ACHN (cell line): ENCODE measurements at regions not wholly inside any gene's neighbourhood (a gene's known extent, or its start where the extent isn't known, plus 50 kb on each side); places are given as distances from the start of the nearest gene placed in this dataset.

Experiments
- DNase-seq: peaks from one replicate; pipeline ENCODE4 v3.0.0-alpha.2; 2015
- in situ Hi-C: cut with HindIII; loops from 2 replicates; pipeline ENCODE4 v1.10.0; 2017; ENCODE audit warnings: low sequenced_read_pairs, low pct_ligation_motif_present, low pct_unique_long_range_greater_than_20kb

DNA sequence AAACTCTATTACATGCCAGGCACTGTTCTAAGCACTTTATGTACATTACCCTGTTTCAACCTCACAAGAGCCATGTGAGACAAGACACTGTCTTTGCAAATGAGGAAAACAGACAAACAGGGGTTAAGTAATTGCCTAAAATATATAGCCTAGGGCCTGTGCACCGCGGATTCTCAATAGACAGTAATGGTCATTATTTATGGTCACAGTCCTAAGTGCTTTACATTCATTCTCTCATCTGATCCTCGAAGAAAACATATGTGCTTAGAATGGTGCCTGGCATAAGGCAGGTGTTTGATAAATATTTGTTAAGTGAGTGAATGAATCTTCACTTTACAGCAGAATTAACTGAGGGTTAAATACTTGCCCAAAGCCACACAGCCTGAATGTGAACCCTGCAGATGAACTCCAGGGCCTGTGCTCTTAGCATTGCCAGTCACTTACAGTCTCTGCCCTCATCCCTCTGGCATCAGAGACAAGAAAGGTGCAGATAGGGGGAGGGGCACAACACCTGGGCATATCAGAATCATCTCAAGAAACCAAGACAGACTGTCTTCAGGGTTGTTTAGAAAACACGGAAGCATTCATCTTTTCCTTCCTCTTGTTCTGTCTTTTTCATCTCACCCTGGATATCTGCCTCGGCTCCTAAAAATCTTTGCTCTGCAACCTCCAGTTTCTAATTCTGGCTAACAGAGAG, 92.8 kb upstream of the SASH1 start:
- in situ Hi-C loops, result no loop called here
- no peak for DNase-seq

DNA sequence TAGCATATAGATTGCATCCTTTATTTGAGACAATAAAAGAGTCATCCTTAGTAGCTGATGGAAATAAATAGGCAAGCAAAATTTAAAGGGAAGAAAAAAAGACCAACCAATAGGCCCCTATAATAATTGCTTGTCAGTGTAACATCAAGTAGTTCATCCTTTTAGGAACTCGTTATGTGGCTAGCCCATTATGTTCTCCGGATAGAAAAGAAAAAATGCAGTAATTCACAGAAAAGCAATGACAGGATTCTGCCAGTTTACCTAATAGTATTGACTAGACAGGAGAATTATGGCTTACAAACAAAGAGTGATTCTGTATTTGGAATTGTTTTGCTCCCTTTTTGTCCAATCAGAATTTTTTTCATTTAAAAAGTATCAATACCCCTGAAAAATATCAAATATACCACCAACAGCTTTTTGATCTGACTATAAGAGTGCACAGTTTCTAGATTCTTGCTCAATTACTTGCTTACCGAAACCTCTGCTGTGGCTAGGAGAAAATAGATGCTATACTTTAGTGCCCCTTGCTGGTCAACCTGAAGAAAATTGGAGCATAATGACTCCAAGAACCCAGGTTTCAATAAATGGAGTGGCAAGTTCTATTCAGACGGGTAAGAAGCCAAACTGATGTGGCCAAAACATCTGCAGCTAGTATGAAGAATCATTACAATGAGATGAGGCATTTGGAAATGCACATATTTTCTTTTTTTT, 91.5 kb upstream of the SASH1 start:
- DNase-seq, result peak; percentile 28
- in situ Hi-C loops, result no loop called here

DNA sequence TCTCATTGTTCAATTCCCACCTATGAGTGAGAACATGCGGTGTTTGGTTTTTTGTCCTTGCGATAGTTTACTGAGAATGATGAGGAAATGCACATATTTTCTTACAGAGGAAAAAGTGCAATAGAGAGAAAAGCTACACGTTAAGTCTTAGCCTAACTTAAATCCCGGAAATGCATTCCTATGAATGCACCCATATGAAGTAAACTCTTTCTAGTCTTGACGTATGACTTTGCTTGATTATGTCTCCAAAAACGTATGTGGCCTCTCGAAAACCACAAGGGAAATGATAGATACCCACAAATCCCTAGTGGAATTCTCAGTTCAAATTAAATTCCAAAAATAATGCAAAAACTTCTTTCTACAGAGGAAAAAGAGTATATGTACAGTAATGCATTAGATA, 90.7 kb upstream of the SASH1 start:
- no peak for DNase-seq
- in situ Hi-C loops, result no loop called here

DNA sequence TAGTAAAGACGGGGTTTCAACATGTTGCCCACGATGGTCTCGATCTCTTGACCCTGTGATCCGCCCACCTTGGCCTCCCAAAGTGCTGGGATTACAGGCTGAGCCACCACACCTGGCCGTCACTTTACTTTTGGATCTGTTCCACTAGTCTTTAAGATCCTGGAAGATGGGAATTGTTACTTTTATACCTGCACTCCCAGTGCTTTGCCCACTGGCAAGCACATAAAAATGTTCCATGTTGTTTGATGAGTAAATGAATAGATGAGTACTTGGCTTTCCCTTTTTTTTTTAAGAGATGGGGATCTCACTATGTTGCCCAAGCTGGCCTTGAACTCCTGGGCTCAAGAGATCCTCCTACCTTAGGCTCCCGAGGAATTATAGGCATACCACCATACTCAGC, 84.8 kb upstream of the SASH1 start:
- no peak for DNase-seq
- in situ Hi-C loops, result no loop called here

DNA sequence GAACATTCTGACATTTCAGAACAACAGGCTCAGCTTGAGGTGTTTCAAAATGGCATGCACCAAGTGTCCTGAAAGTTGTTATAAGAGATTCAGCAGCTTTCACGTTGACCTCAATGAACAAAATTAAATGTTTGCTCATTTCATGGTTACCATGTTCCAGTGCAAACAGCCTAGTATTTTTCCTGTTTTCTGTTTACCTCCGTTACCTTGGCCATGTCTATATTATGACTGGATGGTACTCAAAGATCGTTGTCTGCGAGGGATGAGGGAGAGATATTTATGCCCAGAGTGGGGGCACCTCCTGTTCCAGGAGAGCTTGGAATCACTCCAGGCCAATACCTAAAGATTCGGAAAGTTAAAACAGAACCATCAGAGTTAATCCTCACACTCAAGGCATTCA, 83.8 kb upstream of the SASH1 start:
- in situ Hi-C loops, result no loop called here
- no peak for DNase-seq

DNA sequence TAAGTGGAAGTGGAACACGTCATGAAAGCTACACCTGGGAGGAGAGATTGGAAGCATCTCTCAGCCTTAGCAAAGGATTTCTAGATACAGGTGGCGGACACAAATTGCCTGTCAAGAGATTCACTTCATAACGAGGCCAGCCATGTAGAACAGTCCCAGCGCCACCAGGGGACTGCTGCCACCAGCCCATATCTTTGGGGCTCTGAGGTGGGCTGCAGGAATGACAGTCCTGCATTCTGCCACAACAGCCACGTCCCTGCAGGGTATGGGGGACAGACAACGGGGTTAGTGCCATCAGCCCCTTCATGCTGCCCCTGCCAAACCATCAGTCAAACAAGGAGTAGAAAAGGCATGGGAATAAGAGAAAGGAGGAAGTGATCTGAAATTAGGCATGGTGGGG, 81.2 kb upstream of the SASH1 start:
- no peak for DNase-seq
- in situ Hi-C loops, result no loop called here

DNA sequence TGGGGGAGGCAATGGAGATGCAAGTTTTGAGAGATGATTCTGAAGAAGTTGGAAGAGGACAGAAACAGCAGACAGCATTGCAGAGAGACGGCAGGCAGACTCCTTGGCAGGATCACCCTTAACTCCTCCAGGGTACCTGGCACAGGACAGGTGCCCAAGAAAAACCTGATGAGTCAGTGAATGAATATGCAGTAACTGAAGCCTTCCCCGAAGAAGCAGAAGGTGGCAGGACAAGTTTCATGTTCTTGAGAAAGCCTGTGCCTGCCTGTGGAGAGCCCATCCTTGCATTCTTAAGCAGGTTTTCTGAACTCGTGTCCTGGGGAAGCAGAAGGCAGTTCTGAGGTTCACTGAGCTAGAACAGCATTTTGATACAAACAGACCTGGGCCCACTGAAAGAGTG, 79.6 kb upstream of the SASH1 start:
- no peak for DNase-seq
- in situ Hi-C loops, result no loop called here

DNA sequence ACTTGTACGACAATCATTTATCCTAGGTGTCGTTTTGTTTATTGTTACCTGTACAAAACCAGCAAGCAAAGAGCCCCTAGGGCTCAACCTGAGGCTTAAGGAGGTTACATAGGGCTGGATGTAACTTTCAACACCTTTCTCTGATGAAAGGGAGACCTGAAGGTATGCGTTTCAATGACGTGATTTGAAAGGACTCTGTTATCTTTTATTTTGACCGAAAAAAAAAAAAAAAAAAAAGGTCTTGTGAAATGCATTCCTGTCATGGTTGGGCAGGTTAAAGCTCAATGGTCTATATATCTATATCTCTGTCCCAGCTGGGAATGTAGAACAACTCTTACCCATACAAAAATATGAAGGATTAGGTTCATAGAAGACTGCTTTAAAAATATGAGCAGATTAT, 78.7 kb upstream of the SASH1 start:
- in situ Hi-C loops, result no loop called here
- no peak for DNase-seq

DNA sequence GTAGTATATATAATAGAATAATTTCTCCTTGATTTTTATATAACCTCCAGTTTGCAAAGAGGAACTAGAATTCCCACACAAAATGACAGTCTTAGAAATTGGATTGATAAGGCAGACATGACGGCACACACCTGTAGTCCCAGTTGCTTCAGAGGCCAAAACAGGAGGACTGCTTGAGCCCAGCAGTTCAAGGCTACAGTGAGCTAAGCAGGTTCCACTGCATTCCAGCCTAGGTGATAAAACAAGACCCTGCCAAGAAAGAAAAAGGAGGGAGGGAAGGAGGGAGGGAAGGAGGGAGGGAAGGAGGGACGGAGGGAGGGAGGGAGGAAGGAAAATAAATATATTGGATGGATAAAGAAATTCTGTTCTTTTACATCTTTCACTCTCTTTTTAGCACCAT, 77.6 kb upstream of the SASH1 start:
- in situ Hi-C loops, result no loop called here
- DNase-seq, result no peak

DNA sequence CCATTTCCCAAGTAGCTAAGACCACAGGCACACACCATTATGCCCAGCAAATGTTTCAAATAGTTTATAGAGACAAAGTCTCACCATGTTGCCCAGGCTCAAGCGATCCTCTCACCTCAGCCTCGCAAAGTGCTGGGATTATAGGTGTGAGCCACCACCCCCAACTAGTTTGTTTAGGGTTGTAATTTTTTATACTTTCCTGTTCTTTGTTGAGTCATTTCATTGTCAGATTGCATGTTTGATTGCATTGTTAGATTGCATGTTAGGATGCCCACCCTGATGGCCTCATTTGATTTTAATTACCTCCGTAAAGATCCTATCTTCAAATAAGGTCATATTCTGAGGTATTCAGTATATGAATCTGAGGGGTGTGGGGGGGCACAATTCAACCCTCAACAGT, 73.3 kb upstream of the SASH1 start:
- no peak for DNase-seq
- in situ Hi-C loops, result no loop called here

DNA sequence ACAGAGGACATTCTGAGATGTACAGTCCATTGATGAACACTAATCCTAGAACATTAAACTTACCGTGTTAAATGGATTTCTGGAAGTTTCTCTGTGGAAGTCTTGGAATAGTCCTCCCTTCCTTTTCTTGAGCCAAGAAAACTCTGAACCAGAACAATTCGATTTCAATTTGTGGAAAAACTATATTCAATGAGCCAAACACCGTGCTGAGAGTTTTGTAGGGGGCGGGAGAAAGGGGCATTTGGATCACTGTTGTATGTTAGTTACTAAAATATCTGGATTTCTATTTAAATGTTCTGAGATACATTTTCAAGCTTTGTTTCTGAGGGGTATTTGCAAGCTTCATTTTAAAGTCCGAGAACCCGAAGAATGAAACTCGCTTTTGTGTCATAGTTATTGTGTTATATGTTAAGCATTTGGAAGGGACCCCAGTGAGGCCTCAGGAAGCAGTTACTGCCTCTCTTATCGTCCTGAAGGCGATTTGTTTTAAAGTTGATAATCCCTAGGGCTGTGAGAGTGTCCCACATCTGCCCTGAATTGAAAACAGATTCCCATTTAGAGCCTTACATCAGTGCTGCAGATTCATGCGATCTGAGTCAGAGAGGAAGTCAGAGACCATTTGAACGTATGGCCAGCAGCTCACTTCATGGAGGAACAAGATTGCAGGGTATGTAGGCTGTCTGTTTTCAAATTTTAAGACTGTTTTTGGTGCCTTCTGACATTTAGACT, 70.8 kb upstream of the SASH1 start:
- no peak for DNase-seq
- in situ Hi-C loops, result no loop called here

DNA sequence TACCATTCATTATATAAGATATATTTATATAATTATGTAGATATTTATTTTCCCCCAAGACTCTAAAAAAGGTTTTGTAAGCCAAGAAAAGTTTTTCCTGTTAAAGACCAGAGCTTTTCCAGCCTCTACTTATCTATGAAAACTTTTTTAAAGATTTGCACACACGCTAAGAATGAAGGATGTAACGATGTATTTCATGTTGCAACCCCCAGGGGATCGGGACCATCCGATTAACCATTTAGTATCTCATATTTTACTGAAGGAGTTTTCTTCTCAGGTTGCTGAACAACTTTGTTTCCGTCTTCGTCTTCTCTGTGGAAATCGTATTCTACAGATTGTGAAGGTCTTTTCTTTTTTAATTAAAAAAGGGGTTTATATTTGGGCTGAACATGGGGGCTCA, 70.0 kb upstream of the SASH1 start:
- in situ Hi-C loops, result no loop called here
- DNase-seq, result no peak

DNA sequence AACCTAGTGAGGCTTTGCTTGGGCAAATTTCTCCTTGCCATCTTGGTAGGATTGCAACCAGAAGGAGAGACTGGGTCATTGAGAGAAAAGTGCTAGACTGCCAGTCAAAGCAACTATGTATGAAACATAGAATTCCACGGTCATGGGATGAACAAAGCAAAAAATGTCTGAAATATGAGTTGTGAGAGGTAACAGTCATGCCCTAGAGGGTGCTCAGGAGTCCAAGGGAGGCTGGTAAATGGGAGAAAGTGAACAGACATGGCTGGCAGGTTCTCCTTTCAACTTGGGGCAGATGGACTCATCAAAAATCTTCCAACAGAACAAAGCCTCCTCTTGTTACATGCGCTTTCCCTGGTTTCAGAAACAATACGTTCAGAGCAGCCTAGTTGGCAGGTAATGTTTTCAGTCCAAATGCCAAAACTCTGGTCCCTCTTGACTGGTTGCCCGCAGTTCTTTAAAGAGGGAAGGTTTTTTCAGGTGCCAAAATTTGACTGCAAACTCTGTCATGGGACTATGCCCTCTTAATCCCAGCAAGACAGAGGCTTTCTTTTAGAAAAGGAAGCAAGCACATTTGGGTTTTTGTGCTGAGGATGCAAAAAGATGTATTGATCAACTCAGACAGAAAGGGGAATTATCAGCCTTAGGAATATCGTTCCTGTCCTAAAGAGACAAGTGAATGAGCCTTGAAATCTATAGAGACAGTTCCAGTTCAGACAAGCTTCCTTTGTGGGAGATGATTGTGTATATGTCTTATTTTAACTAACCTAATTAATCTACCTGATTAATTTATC, 68.5 kb upstream of the SASH1 start:
- no peak for DNase-seq
- in situ Hi-C loops, result no loop called here

DNA sequence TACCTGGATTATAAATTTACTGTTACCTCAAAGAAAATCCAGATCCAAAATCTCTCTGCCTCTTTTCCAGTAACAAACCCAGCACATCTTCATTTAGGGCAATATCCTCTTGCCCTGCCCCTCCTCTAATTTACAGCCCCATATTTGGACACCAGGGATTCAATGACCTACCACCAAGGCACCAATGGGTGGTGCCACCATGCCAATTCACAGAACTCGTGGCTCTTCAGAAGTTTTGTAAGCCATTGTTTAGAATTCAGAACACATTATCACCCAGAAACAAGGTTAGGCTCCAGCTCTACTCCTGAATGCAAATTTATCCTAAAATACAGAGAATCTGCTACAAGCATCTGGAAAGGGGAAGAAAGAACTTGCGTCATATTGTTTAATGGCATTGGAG, 67.8 kb upstream of the SASH1 start:
- DNase-seq, result no peak
- in situ Hi-C loops, result no loop called here

DNA sequence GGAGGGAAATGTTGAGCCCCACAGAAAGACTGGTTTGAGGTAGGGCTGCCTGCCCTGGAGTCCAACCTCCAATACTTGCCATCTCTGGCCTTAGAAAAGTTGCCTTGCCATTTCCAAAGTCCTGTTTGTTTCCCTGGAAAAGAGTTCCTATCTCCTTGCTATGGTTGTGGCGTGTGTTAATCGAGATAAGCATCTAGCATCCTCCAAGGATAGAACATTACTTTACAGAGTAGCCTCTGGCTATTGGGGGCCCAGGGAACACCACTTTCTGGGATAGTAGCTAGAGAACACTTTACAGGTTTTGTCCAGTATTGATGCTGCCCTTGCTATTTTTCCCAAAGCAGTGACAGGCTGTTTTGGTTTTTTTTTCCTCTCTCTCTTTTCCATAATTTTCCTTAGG, 57.4 kb upstream of the SASH1 start:
- in situ Hi-C loops, result no loop called here
- no peak for DNase-seq

DNA sequence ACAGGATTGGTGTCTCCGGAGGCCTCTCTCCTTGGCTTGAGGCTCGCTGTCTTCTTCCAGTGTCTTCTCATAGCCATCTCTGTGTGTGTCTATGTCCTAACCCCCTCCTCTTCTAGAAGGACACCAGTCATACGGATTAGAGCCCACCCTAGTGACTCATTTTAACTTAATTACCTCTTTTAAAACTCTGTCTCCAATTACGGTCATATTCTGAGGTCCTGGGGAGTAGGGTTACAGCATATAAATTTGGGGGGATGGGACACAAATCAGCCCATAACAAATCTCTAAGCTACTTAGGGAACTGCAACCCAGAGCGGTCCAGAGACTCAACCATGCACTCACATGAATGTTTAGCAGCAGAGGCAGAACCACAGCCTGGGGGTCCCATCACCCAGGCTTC, 56.1 kb upstream of the SASH1 start:
- DNase-seq, result no peak
- in situ Hi-C loops, result no loop called here

DNA sequence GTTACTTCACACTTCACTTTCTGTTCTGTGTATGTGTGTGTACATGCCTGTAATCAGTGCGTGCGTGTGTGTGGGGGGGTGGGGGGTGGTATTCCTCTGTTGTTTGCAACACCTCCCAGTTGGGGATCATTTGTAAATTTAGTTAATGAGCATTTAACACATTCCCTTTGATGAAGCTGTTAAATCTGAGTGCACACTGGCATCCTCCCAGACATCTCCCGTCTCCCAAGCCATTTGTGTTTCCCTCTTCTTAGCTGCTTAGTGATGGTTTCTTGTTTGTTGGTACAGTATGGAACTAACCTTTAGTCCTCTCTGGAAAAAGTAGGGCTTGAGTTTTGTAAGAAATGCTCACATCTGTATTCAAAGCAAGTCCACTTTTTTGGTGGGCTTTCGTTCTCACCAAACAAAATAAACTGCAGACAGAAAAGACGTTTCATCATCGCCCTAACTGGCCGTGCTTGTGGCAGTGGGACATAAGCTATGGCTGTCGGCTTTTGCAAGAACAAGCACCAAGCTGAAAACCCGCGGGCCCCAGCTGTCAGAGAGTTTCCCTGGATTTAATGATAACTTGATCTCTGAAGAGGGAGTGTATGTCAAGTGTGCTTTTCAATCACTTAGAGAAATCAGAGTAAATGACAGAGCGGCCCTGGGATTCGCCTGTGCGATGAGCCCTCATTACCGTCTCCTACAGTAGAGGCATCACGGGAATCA, 54.9 kb upstream of the SASH1 start:
- in situ Hi-C loops, result no loop called here
- no peak for DNase-seq

DNA sequence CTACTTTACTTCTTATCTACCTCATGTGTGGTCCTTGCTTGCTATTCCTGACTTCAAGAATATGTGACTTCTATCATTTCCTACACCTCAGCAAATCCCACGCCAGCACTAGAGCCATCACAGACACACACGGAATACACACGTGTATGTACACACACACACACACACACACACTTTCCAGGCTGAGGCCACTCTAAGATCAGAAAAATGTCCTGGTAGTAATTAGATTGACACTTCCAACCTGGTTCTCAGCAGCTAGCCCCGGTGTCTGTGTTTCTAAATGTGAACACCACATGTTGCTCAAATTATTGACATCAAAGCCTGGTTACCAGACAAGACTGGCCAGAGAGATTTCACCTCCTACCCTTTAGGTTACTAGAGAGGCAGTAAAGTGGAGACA, 54.1 kb upstream of the SASH1 start:
- in situ Hi-C loops, result no loop called here
- DNase-seq, result no peak

DNA sequence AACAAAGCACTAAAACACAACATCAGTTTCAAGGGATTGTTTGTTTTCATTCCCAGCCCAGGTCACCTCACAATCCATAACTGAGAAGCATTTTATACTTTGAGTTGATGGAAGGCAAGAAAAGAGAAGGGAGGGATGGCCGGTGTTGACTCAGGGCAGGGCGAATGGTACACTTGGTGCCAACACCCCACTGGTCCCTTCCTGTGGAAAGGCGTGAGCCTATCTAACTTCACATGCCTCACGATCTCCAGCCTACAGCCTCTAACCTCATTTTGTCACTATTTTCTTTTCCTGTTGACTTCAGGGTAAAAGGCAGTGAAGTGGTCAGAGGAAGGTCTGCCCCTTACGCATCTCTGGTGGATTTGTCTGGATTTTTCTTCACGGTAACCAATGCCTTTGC, 53.5 kb upstream of the SASH1 start:
- in situ Hi-C loops, result no loop called here
- DNase-seq, result no peak
